T-cell (primary cell): ENCODE measurements at regions not wholly inside any gene's neighbourhood (a gene's known extent, or its start where the extent isn't known, plus 50 kb on each side); places are given as distances from the start of the nearest gene placed in this dataset.

ENCODE experiments used
- ATAC-seq, 4 experiments: fragments of 200-7000 bp in 3 of 4; fragments of 150-1000 bp in 1 of 4; cut with Tn5 transposase; replicated peaks in 1 of 4; 1 replicate in 3 of 4; 2 replicates in 1 of 4; pipeline ENCODE4 v1.10.0; 2021; ENCODE audit warnings: moderate library complexity in 3 of 4, mild to moderate bottlenecking in 2 of 4, moderate number of reproducible peaks in 1 of 4
- CTCF ChIA-PET, 2 donors: fragments of 300-600 bp; sonication (Branson Sonifier 250); formaldehyde crosslinking; loops; one replicate each; lab custom pipeline; 2022; ENCODE audit warnings: antibody characterized with exemption in 2 of 2; lab: Charles Lee
- POLR2A ChIA-PET, 2 donors: fragments of 300-600 bp; sonication (Branson Sonifier 250); formaldehyde crosslinking; loops; one replicate each; lab custom pipeline; 2022; ENCODE audit warnings: antibody characterized with exemption in 2 of 2; lab: Charles Lee
- DNase-seq, 35 experiments: peaks; one replicate each; pipeline versions ENCODE4 v3.0.0 to v3.0.0-alpha.2; 2013 to 2023
- H3K27ac ChIP-seq: one replicate; pipeline ENCODE4 v1.5.1; 2013; ENCODE audit warnings: low read length
- H3K27me3 ChIP-seq, 2 experiments: replicated peaks in 1 of 2; 1 replicate in 1 of 2; 2 replicates in 1 of 2; pipeline versions ENCODE4 v1.6.1 to v1.7.0; 2013; ENCODE audit warnings: low read length in 1 of 2, mixed read lengths in 1 of 2; ENCODE audit not compliant: control insufficient read depth in 2 of 2, insufficient read depth in 2 of 2; ENCODE audit errors: extremely low read depth in 1 of 2
- H3K36me3 ChIP-seq, 2 donors: 1 replicate in 1 of 2; 2 replicates in 1 of 2; pipeline versions ENCODE4 v1.6.1 to v1.7.0; 2013; ENCODE audit warnings: low read length in 1 of 2; ENCODE audit not compliant: control insufficient read depth in 2 of 2, insufficient read depth in 1 of 2; ENCODE audit errors: extremely low read depth in 1 of 2
- H3K4me1 ChIP-seq, 2 experiments: 1 replicate in 1 of 2; 2 replicates in 1 of 2; pipeline versions ENCODE4 v1.6.1 to v1.7.0; 2013; ENCODE audit warnings: low read length in 2 of 2, mixed read lengths in 1 of 2; ENCODE audit not compliant: insufficient read depth in 2 of 2, control insufficient read depth in 1 of 2; ENCODE audit errors: extremely low read depth in 1 of 2
- H3K4me3 ChIP-seq, 2 donors: 1 replicate in 1 of 2; 2 replicates in 1 of 2; pipeline versions ENCODE4 v1.5.1 to v1.7.0; 2013; ENCODE audit warnings: mild to moderate bottlenecking in 2 of 2, low read length in 1 of 2, moderate library complexity in 1 of 2; ENCODE audit not compliant: control insufficient read depth in 1 of 2; ENCODE audit errors: extremely low read depth in 1 of 2
- H3K9me3 ChIP-seq: 2 replicates; pipeline ENCODE4 v1.7.0; 2013
- H3K27ac Mint-ChIP-seq, 2 donors: one replicate each; pipeline ENCODE4 v1.8.0; 2020 to 2021; ENCODE audit warnings: mild to moderate bottlenecking in 2 of 2, mixed read lengths in 2 of 2
- H3K27me3 Mint-ChIP-seq, 2 donors: one replicate each; pipeline ENCODE4 v1.8.0; 2021 to 2022; ENCODE audit warnings: mixed read lengths in 2 of 2
- H3K36me3 Mint-ChIP-seq: one replicate; pipeline ENCODE4 v1.8.0; 2021; ENCODE audit warnings: mixed read lengths
- H3K4me1 Mint-ChIP-seq, 3 donors: one replicate each; pipeline ENCODE4 v1.8.0; 2020 to 2022; ENCODE audit warnings: mixed read lengths in 3 of 3, mild to moderate bottlenecking in 1 of 3
- H3K4me3 Mint-ChIP-seq, 3 donors: one replicate each; pipeline ENCODE4 v1.8.0; 2020 to 2022; ENCODE audit warnings: mild to moderate bottlenecking in 3 of 3, mixed read lengths in 3 of 3, moderate library complexity in 3 of 3
- H3K9me3 Mint-ChIP-seq, 3 donors: one replicate each; pipeline ENCODE4 v1.8.0; 2020 to 2022; ENCODE audit warnings: mixed read lengths in 3 of 3
- WGBS: methylation state at CpG from one replicate; pipeline ENCODE4 v1.1.5; 2013; ENCODE audit warnings: missing lambda C conversion rate; ENCODE audit not compliant: insufficient coverage; 5-methylcytosine and 5-hydroxymethylcytosine counted together

DNA sequence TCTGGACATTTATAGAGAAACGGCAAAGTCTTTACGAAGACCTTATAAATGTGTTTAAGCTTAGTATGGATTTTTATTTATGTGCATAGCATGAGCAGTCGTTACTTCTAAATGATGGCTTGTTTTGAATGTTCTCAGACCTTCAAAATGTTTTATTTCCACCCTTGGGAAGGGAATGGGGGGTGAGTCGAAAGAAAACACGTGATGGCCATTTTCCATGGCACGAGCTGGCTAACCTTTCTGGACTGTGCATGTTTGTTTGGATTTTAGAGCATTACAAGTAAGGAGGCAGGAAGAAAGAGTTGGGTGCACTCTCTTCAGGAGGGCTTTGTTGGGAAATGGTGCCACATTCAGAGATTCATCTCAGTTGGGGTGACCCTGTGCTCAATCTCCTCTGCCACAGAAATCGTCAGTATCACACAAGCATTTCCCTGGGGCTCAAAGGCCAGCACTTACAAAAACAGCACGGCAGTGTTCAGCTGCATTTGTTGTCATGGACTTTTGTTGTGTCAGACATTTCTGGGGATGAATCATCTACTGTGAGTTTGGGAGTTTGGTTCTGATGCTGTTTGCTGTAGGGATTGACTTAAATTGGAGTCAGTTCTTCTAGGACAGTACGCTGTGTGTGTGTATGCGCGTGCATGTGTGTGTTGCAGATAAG is 52.3 kb upstream of the ADAMTS9 start:
- Mint-ChIP-seq H3K36me3 (no peaks in the 10 kb centered on the region), H3K4me3 (no peak overlapping the region), H3K4me1 (no peaks in the 10 kb centered on the region), H3K27ac (no peak overlapping the region), H3K27me3 (no peaks in the 10 kb centered on the region), H3K9me3 (peaks cover 3 to 10% (median 7%) of the 10 kb centered on the region in 3 donors)
- no peaks in the 10 kb centered on the region for H3K27me3 ChIP-seq
- POLR2A ChIA-PET: no interaction called here
- no peak overlapping the region for H3K27ac ChIP-seq
- CTCF ChIA-PET: no interaction called here
- H3K36me3 ChIP-seq: no peaks in the 10 kb centered on the region
- H3K4me3 ChIP-seq: no peak overlapping the region
- no peaks in the 10 kb centered on the region for H3K9me3 ChIP-seq
- no peak for ATAC-seq
- 60% methylated on average over 4 of the region's 11 CpGs for WGBS
- H3K4me1 ChIP-seq: no peaks in the 10 kb centered on the region
- no peak for DNase-seq
